HepG2 (cell line): ENCODE measurements at regions not wholly inside any gene's neighbourhood (a gene's known extent, or its start where the extent isn't known, plus 50 kb on each side); places are given as distances from the start of the nearest gene placed in this dataset.

ENCODE experiments used
- ATAC-seq: fragments of 200-7000 bp; cut with Tn5 transposase; 3 replicates; pipeline ENCODE4 v1.9.1; 2020; ENCODE audit warnings: mild to moderate bottlenecking, moderate library complexity
- BruUV-seq: library from RNA; stranded (reverse); fragments of 400-500 nt; replicated peaks from 2 replicates; lab custom pipeline; 2021; lab: Mats Ljungman, UMichigan
- CTCF ChIA-PET: fragments of 300-600 bp; formaldehyde crosslinking; extraction: SDS; loops from one replicate; lab custom pipeline; 2021; ENCODE audit warnings: low total read pairs, inconsistent platforms, low intra/inter-chr PET ratio; lab: Yijun Ruan, JAX
- POLR2A ChIA-PET: fragments of 350-600 bp; sonication (Branson Sonifier 250); formaldehyde crosslinking; loops from one replicate; lab custom pipeline; 2020; ENCODE audit warnings: antibody characterized with exemption, inconsistent platforms; lab: Yijun Ruan, JAX
- DNase-seq: peaks from one replicate; pipeline ENCODE4 v3.0.0-alpha.2; 2015; ENCODE audit warnings: low spot score
- FAIRE-seq: peaks from 3 replicates; lab custom pipeline; 2011; peaks lifted over from hg19 to GRCh38; lab: Jason Lieb, UNC
- H2AFZ ChIP-seq: one replicate; pipeline ENCODE4 v1.6.1; 2011; ENCODE audit warnings: low read length, inconsistent platforms
- H3K27ac ChIP-seq: fragments of 300-600 bp; 3 replicates; pipeline ENCODE4 v1.8.0; 2011; ENCODE audit warnings: mixed run types, mild to moderate bottlenecking, mixed read lengths, low read length, inconsistent platforms; ENCODE audit not compliant: insufficient read depth; ENCODE audit errors: extremely low read length
- H3K27me3 ChIP-seq, 2 experiments: fragments of 200-600 bp in 1 of 2; 2 replicates in 1 of 2; 3 replicates in 1 of 2; pipeline versions ENCODE4 v1.6.0 to v1.8.0; 2011; ENCODE audit warnings: low read length in 2 of 2, mild to moderate bottlenecking in 2 of 2, moderate library complexity in 2 of 2, inconsistent platforms in 1 of 2; ENCODE audit not compliant: insufficient read depth in 2 of 2, control insufficient read depth in 1 of 2
- H3K36me3 ChIP-seq, 2 experiments: fragments of 200-600 bp in 1 of 2; replicated peaks in 1 of 2; 2 replicates in 1 of 2; 3 replicates in 1 of 2; pipeline versions ENCODE4 v1.5.1 to v1.8.0; 2011; ENCODE audit warnings: low read length in 2 of 2, inconsistent platforms in 1 of 2; ENCODE audit not compliant: insufficient read depth in 2 of 2, control insufficient read depth in 1 of 2
- H3K4me1 ChIP-seq: 2 replicates; pipeline ENCODE4 v1.5.1; 2012; ENCODE audit warnings: low read length, inconsistent platforms; ENCODE audit not compliant: insufficient read depth
- H3K4me2 ChIP-seq: 2 replicates; pipeline ENCODE4 v1.6.0; 2011; ENCODE audit warnings: low read depth, low read length, inconsistent platforms
- H3K4me3 ChIP-seq, 3 experiments: fragments of 200-600 bp in 1 of 3; sonication (generic), shearing (Covaris generic) in 1 of 3; replicated peaks in 1 of 3; 2 replicates each; pipeline ENCODE4 v1.5.1; 2011 to 2016; ENCODE audit warnings: low read length in 3 of 3, inconsistent platforms in 2 of 3, low read depth in 2 of 3, mild to moderate bottlenecking in 2 of 3, control low read depth in 1 of 3, mixed read lengths in 1 of 3; ENCODE audit not compliant: insufficient read depth in 1 of 3
- H3K79me2 ChIP-seq: one replicate; pipeline ENCODE4 v1.6.1; 2011; ENCODE audit warnings: low read length, inconsistent platforms; ENCODE audit not compliant: insufficient read depth
- H3K9ac ChIP-seq: 2 replicates; pipeline ENCODE4 v1.6.0; 2011; ENCODE audit warnings: mild to moderate bottlenecking, low read depth, low read length, inconsistent platforms; ENCODE audit not compliant: insufficient read depth
- H3K9me3 ChIP-seq: 2 replicates; pipeline ENCODE4 v1.5.1; 2012; ENCODE audit warnings: mild to moderate bottlenecking, low read length
- H4K20me1 ChIP-seq: 2 replicates; pipeline ENCODE4 v1.6.0; 2011; ENCODE audit warnings: inconsistent platforms, mild to moderate bottlenecking, low read length, moderate library complexity; ENCODE audit not compliant: insufficient read depth
- ARNT2 ChIP-seq: sonication (generic); formaldehyde crosslinking; IDR thresholded peaks from 2 replicates; pipeline ENCODE4 v1.8.0; 2022; ENCODE audit warnings: mild to moderate bottlenecking, low read depth, missing genetic modification reagents, moderate library complexity
- ARNTL ChIP-seq: sonication (generic); formaldehyde crosslinking; IDR thresholded peaks from 2 replicates; pipeline ENCODE4 v1.4.0; 2020; ENCODE audit warnings: mild to moderate bottlenecking, missing genetic modification reagents
- GATA4 ChIP-seq: sonication (generic); IDR thresholded peaks from 2 replicates; pipeline ENCODE4 v1.6.1; 2016; ENCODE audit warnings: antibody characterized with exemption, low read depth, borderline replicate concordance
- KLF15 ChIP-seq: sonication (generic); formaldehyde crosslinking; IDR thresholded peaks from 2 replicates; pipeline ENCODE4 v1.8.1; 2023; ENCODE audit warnings: borderline replicate concordance, mild to moderate bottlenecking, inconsistent platforms, missing genetic modification reagents, mixed read lengths
- SIN3A ChIP-seq: IDR thresholded peaks from 2 replicates; pipeline ENCODE4 v1.6.1; 2011; ENCODE audit warnings: low read depth, mild to moderate bottlenecking, control low read depth, low read length, borderline replicate concordance
- SMYD3 ChIP-seq: sonication (generic); formaldehyde crosslinking; IDR thresholded peaks from 2 replicates; pipeline ENCODE4 v1.8.1; 2023; ENCODE audit warnings: mild to moderate bottlenecking, missing genetic modification reagents
- ZNF7 ChIP-seq: IDR thresholded peaks from 2 replicates; pipeline ENCODE4 v1.6.1; 2016; ENCODE audit warnings: missing biosample characterization, missing genetic modification reagents
- ZNF713 ChIP-seq: sonication (generic); formaldehyde crosslinking; IDR thresholded peaks from 2 replicates; pipeline ENCODE4 v1.4.0; 2020; ENCODE audit warnings: mild to moderate bottlenecking, missing genetic modification reagents
- WGBS: methylation state at CpG from one replicate; pipeline ENCODE4 v1.1.6; 2017; ENCODE audit warnings: low lambda C conversion rate; 5-methylcytosine and 5-hydroxymethylcytosine counted together
- in situ Hi-C: cut with HindIII; loops from 2 replicates; pipeline ENCODE4 v1.10.0; 2017; ENCODE audit warnings: low pct_unique_long_range_greater_than_20kb; ENCODE audit not compliant: extremely low pct_ligation_motif_present
- intact Hi-C: fragments of 100-400 bp; cut with micrococcal nuclease; formaldehyde crosslinking; loops from one replicate; pipeline ENCODE4 v1.10.0; 2022; ENCODE audit not compliant: unreplicated experiment
- TF ChIP-seq, protein P1 (sequence below): sonication (generic); formaldehyde crosslinking; IDR thresholded peaks from 2 replicates; pipeline ENCODE4 v1.4.0; 2020; ENCODE audit warnings: missing genetic modification reagents, mild to moderate bottlenecking, borderline replicate concordance
- TF ChIP-seq, protein P2 (sequence below): sonication (generic); formaldehyde crosslinking; IDR thresholded peaks from 2 replicates; pipeline ENCODE4 v1.4.0; 2020; ENCODE audit warnings: mild to moderate bottlenecking, missing genetic modification reagents
- TF ChIP-seq, protein P3 (sequence below): sonication (generic); formaldehyde crosslinking; IDR thresholded peaks from 2 replicates; pipeline ENCODE4; 2020; ENCODE audit warnings: missing genetic modification reagents, mild to moderate bottlenecking, borderline replicate concordance
- TF ChIP-seq, protein P4 (sequence below): sonication (generic); formaldehyde crosslinking; IDR thresholded peaks from 2 replicates; pipeline ENCODE4 v1.4.0; 2020; ENCODE audit warnings: missing genetic modification reagents
- TF ChIP-seq, protein P5 (sequence below): IDR thresholded peaks from 2 replicates; pipeline ENCODE4 v1.6.1; 2016; ENCODE audit warnings: mild to moderate bottlenecking

DNA sequence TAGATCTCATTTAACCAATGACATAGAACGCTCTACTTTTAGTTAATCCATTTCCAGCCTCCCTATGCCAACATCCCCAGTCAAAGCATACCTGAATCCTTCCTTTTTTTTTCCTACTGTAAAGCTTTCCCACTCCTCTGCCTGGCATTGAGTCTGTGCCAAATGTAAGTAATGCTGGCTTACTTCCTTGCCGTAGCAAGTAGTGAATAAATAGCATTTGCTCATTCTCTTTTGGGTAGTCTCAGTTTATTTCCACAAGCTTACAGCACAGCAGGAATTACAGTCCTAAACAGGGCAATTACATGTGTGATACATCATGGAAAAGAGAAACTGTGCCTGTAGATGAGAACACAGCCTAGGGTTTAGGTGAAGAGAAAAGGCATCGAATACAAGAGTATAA lies 352.6 kb upstream of the NEGR1 start:
- DNase-seq, result no peak
- Histone ChIP-seq H3K36me3 (no peaks in the 10 kb centered on the region), H3K79me2 (no peaks in the 10 kb centered on the region), H3K27me3 (no peaks in the 10 kb centered on the region), H3K4me1 (no peaks in the 10 kb centered on the region), H3K9me3 (peaks cover 8% of the 10 kb centered on the region; the same call in 1 of the 2 replicates), H4K20me1 (no peaks in the 10 kb centered on the region), H3K4me3 (no peak overlapping the region), H3K9ac (no peak overlapping the region), H2AFZ (no peak overlapping the region), H3K4me2 (no peak overlapping the region), H3K27ac (no peak overlapping the region)
- no TSS peak for BruUV-seq
- FAIRE-seq, result no peak
- in situ Hi-C loops, result no loop called here
- ATAC-seq, result no peak
- TF ChIP-seq GATA4 (no peak), ZNF7 (CRISPR knock-in tag) (no peak), ZNF713 (no peak), SIN3A (no peak), ARNT2 (CRISPR knock-in tag) (no peak), KLF15 (no peak), SMYD3 (CRISPR knock-in tag) (no peak), ARNTL (CRISPR knock-in tag) (no peak)
- TF ChIP-seq, protein P1, sequence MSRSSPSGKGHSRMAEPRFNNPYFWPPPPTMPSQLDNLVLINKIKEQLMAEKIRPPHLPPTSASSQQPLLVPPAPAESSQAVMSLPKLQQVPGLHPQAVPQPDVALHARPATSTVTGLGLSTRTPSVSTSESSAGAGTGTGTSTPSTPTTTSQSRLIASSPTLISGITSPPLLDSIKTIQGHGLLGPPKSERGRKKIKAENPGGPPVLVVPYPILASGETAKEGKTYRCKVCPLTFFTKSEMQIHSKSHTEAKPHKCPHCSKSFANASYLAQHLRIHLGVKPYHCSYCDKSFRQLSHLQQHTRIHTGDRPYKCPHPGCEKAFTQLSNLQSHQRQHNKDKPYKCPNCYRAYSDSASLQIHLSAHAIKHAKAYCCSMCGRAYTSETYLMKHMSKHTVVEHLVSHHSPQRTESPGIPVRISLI (CRISPR knock-in tag), result no peak
- TF ChIP-seq, protein P2, sequence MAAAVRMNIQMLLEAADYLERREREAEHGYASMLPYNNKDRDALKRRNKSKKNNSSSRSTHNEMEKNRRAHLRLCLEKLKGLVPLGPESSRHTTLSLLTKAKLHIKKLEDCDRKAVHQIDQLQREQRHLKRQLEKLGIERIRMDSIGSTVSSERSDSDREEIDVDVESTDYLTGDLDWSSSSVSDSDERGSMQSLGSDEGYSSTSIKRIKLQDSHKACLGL, result no peak
- TF ChIP-seq, protein P3, sequence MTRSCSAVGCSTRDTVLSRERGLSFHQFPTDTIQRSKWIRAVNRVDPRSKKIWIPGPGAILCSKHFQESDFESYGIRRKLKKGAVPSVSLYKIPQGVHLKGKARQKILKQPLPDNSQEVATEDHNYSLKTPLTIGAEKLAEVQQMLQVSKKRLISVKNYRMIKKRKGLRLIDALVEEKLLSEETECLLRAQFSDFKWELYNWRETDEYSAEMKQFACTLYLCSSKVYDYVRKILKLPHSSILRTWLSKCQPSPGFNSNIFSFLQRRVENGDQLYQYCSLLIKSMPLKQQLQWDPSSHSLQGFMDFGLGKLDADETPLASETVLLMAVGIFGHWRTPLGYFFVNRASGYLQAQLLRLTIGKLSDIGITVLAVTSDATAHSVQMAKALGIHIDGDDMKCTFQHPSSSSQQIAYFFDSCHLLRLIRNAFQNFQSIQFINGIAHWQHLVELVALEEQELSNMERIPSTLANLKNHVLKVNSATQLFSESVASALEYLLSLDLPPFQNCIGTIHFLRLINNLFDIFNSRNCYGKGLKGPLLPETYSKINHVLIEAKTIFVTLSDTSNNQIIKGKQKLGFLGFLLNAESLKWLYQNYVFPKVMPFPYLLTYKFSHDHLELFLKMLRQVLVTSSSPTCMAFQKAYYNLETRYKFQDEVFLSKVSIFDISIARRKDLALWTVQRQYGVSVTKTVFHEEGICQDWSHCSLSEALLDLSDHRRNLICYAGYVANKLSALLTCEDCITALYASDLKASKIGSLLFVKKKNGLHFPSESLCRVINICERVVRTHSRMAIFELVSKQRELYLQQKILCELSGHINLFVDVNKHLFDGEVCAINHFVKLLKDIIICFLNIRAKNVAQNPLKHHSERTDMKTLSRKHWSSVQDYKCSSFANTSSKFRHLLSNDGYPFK (CRISPR knock-in tag), result no peak
- TF ChIP-seq, protein P4, sequence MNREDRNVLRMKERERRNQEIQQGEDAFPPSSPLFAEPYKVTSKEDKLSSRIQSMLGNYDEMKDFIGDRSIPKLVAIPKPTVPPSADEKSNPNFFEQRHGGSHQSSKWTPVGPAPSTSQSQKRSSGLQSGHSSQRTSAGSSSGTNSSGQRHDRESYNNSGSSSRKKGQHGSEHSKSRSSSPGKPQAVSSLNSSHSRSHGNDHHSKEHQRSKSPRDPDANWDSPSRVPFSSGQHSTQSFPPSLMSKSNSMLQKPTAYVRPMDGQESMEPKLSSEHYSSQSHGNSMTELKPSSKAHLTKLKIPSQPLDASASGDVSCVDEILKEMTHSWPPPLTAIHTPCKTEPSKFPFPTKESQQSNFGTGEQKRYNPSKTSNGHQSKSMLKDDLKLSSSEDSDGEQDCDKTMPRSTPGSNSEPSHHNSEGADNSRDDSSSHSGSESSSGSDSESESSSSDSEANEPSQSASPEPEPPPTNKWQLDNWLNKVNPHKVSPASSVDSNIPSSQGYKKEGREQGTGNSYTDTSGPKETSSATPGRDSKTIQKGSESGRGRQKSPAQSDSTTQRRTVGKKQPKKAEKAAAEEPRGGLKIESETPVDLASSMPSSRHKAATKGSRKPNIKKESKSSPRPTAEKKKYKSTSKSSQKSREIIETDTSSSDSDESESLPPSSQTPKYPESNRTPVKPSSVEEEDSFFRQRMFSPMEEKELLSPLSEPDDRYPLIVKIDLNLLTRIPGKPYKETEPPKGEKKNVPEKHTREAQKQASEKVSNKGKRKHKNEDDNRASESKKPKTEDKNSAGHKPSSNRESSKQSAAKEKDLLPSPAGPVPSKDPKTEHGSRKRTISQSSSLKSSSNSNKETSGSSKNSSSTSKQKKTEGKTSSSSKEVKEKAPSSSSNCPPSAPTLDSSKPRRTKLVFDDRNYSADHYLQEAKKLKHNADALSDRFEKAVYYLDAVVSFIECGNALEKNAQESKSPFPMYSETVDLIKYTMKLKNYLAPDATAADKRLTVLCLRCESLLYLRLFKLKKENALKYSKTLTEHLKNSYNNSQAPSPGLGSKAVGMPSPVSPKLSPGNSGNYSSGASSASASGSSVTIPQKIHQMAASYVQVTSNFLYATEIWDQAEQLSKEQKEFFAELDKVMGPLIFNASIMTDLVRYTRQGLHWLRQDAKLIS (CRISPR knock-in tag), result no peak
- TF ChIP-seq, protein P5, sequence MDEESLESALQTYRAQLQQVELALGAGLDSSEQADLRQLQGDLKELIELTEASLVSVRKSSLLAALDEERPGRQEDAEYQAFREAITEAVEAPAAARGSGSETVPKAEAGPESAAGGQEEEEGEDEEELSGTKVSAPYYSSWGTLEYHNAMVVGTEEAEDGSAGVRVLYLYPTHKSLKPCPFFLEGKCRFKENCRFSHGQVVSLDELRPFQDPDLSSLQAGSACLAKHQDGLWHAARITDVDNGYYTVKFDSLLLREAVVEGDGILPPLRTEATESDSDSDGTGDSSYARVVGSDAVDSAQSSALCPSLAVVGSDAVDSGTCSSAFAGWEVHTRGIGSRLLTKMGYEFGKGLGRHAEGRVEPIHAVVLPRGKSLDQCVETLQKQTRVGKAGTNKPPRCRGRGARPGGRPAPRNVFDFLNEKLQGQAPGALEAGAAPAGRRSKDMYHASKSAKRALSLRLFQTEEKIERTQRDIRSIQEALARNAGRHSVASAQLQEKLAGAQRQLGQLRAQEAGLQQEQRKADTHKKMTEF (CRISPR knock-in tag), result no peak
- POLR2A ChIA-PET, result no interaction called here
- intact Hi-C loops, result no loop called here
- WGBS, result 18% methylated on average over 3 of the region's 3 CpGs
- CTCF ChIA-PET, result no interaction called here
